Liver (tissue), 3 donors: ENCODE measurements at regions not wholly inside any gene's neighbourhood (a gene's known extent, or its start where the extent isn't known, plus 50 kb on each side); places are given as distances from the start of the nearest gene placed in this dataset.

ENCODE experiments used
- GABPA ChIP-seq, 2 donors: IDR thresholded peaks in 1 of 2; conservative IDR thresholded peaks in 1 of 2; 2 replicates each; pipeline ENCODE4 v1.6.1; 2016; ENCODE audit warnings: antibody characterized with exemption in 2 of 2, mild to moderate bottlenecking in 1 of 2, moderate library complexity in 1 of 2
- JUND ChIP-seq, 2 donors: IDR thresholded peaks; 2 replicates each; pipeline ENCODE4 v1.6.1; 2016; ENCODE audit warnings: antibody characterized with exemption in 2 of 2
- NR2F2 ChIP-seq: IDR thresholded peaks from 2 replicates; pipeline ENCODE4 v1.6.1; 2016; ENCODE audit warnings: antibody characterized with exemption
- RXRA ChIP-seq, 2 donors: IDR thresholded peaks; 2 replicates each; pipeline ENCODE4 v1.6.1; 2017 to 2018; ENCODE audit warnings: antibody characterized with exemption in 2 of 2, mild to moderate bottlenecking in 1 of 2
- TF ChIP-seq, protein P1 (sequence below): fragments of 150-350 bp; IDR thresholded peaks from 2 replicates; pipeline ENCODE4 v1.5.1; 2017; ENCODE audit warnings: improper control_type of control experiment, low read depth, low read length; ENCODE audit not compliant: missing input control
- TF ChIP-seq, protein P2 (sequence below): IDR thresholded peaks from 2 replicates; pipeline ENCODE4 v1.6.1; 2016; ENCODE audit warnings: antibody characterized with exemption, mild to moderate bottlenecking
- donor health status: healthy.
- donor health status: healthy.

- TF ChIP-seq, protein P1, sequence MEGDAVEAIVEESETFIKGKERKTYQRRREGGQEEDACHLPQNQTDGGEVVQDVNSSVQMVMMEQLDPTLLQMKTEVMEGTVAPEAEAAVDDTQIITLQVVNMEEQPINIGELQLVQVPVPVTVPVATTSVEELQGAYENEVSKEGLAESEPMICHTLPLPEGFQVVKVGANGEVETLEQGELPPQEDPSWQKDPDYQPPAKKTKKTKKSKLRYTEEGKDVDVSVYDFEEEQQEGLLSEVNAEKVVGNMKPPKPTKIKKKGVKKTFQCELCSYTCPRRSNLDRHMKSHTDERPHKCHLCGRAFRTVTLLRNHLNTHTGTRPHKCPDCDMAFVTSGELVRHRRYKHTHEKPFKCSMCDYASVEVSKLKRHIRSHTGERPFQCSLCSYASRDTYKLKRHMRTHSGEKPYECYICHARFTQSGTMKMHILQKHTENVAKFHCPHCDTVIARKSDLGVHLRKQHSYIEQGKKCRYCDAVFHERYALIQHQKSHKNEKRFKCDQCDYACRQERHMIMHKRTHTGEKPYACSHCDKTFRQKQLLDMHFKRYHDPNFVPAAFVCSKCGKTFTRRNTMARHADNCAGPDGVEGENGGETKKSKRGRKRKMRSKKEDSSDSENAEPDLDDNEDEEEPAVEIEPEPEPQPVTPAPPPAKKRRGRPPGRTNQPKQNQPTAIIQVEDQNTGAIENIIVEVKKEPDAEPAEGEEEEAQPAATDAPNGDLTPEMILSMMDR: no peak
- TF ChIP-seq GABPA (IDR thresholded peaks at IDR 0.05 in 1 of 2, conservative IDR thresholded peaks at IDR 0.05 in 1 of 2) (no peak), JUND (IDR thresholded peaks at IDR 0.05) (no peak), RXRA (IDR thresholded peaks at IDR 0.05) (no peak), NR2F2 (no peak)
- TF ChIP-seq, protein P2, sequence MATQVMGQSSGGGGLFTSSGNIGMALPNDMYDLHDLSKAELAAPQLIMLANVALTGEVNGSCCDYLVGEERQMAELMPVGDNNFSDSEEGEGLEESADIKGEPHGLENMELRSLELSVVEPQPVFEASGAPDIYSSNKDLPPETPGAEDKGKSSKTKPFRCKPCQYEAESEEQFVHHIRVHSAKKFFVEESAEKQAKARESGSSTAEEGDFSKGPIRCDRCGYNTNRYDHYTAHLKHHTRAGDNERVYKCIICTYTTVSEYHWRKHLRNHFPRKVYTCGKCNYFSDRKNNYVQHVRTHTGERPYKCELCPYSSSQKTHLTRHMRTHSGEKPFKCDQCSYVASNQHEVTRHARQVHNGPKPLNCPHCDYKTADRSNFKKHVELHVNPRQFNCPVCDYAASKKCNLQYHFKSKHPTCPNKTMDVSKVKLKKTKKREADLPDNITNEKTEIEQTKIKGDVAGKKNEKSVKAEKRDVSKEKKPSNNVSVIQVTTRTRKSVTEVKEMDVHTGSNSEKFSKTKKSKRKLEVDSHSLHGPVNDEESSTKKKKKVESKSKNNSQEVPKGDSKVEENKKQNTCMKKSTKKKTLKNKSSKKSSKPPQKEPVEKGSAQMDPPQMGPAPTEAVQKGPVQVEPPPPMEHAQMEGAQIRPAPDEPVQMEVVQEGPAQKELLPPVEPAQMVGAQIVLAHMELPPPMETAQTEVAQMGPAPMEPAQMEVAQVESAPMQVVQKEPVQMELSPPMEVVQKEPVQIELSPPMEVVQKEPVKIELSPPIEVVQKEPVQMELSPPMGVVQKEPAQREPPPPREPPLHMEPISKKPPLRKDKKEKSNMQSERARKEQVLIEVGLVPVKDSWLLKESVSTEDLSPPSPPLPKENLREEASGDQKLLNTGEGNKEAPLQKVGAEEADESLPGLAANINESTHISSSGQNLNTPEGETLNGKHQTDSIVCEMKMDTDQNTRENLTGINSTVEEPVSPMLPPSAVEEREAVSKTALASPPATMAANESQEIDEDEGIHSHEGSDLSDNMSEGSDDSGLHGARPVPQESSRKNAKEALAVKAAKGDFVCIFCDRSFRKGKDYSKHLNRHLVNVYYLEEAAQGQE: no peak
These were observed 1611.1 kb downstream of the ARAP2 start for GRCh38 chr4:34633241-34633640.
